Skin of body (tissue), 2 donors: ENCODE measurements at regions not wholly inside any gene's neighbourhood (a gene's known extent, or its start where the extent isn't known, plus 50 kb on each side); places are given as distances from the start of the nearest gene placed in this dataset. TPM values are rescaled to one million over a fixed set of nuclear protein-coding genes. Genes with fewer than 3 reads are reported as not detected.

Experiments
- DNase-seq: peaks from one replicate; lab custom pipeline; 2025; lab: John Stamatoyannopoulos, UW
- small RNA-seq: library from RNA; depleted of rRNA; stranded (forward); fragments of <200 nt; gene quantifications from one replicate; pipeline ENCODE3, GENCODE V24; 2014; ENCODE audit warnings: low replicate concordance

- DNase-seq, result no peak
These were observed 67.7 kb upstream of the LSM14A start for GRCh38 chr19:34104557-34104956.

DNA sequence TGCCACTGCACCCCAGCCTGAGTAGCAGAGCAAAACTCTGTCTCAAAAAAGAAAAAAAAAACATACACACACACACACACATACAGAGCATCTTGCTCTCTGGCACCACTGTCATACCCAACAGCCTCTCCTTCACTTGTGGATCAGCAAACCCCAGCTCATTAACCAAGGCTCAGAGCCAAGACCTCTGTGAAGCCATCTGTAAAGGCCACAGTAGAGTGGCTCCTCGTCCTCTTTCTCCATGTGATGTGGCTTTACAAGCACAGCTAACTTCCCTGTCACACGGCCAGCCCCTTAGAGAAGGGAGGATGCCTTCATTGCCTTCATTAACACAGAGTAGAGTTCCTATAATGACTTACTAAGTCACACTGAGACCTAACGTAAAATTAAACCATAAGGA, 62.7 kb upstream of the LSM14A start:
- DNase-seq, result no peak

GRCh38 chr19:34118879-34119748, 53.2 kb upstream of the LSM14A start:
- DNase-seq, result no peak

GRCh38 chr19:34120141-34120540, 52.2 kb upstream of the LSM14A start:
- no peak for DNase-seq

- DNase-seq, result no peak
These were observed 51.3 kb upstream of the LSM14A start for GRCh38 chr19:34120846-34121639.

Small RNA genes lying in the stretch of these regions (small RNA-seq; reads per million reads assigned to genes)
- gene RN7SL150P (not detected), gene RPS4XP23 (not detected)
